Posterior vena cava (tissue), 2 donors: ENCODE measurements at regions not wholly inside any gene's neighbourhood (a gene's known extent, or its start where the extent isn't known, plus 50 kb on each side); places are given as distances from the start of the nearest gene placed in this dataset.

ENCODE experiments used
- DNase-seq: peaks from one replicate; pipeline ENCODE4 v3.0.0-alpha.2; 2020; ENCODE audit warnings: low spot score
- intact Hi-C, 2 donors: fragments of 100-400 bp; cut with DNase I; formaldehyde crosslinking; loops; one replicate each; pipeline versions ENCODE4 v1.14.1 to v1.14.2; 2022 to 2023
- donor health status: DM: yes; HTN: yes; CAD: no.
- donor health status: DM: yes; HTN: yes; CAD: no.

GRCh38 chr4:41420541-41420940 is 117.4 kb upstream of the LIMCH1 start:
- DNase-seq, result no peak
- intact Hi-C loops, result no loop called here

- intact Hi-C loops, result no loop called here
- DNase-seq, result no peak
Observed at GRCh38 chr4:41423117-41423516, 114.8 kb upstream of the LIMCH1 start.

- DNase-seq, result no peak
- intact Hi-C loops, result no loop called here
Observed at GRCh38 chr4:41424522-41424921, 113.4 kb upstream of the LIMCH1 start.

GRCh38 chr4:41425650-41426049 is 112.3 kb upstream of the LIMCH1 start:
- intact Hi-C loops, result no loop called here
- no peak for DNase-seq

- intact Hi-C loops, result no loop called here
- DNase-seq, result no peak
Observed at GRCh38 chr4:41426539-41426938, 111.4 kb upstream of the LIMCH1 start.

GRCh38 chr4:41427306-41427882 is 110.6 kb upstream of the LIMCH1 start:
- no peak for DNase-seq
- intact Hi-C loops, result no loop called here

- intact Hi-C loops, result no loop called here
- no peak for DNase-seq
Observed at GRCh38 chr4:41427931-41428600, 109.9 kb upstream of the LIMCH1 start.

- DNase-seq, result no peak
- intact Hi-C loops, result no loop called here
Observed at GRCh38 chr4:41428601-41429279, 109.2 kb upstream of the LIMCH1 start.

GRCh38 chr4:41429280-41429669 is 108.7 kb upstream of the LIMCH1 start:
- intact Hi-C loops, result no loop called here
- no peak for DNase-seq

- intact Hi-C loops, result no loop called here
Observed at GRCh38 chr4:41430792-41431191, 107.2 kb upstream of the LIMCH1 start.

GRCh38 chr4:41431276-41431675 is 106.7 kb upstream of the LIMCH1 start:
- intact Hi-C loops, result no loop called here
- no peak for DNase-seq

More at GRCh38 chr4:41430792-41431191, 107.2 kb upstream of the LIMCH1 start:
- no peak for DNase-seq

GRCh38 chr4:41432219-41432618 is 105.7 kb upstream of the LIMCH1 start:
- intact Hi-C loops, result no loop called here
- no peak for DNase-seq

GRCh38 chr4:41432881-41433280 is 105.1 kb upstream of the LIMCH1 start:
- no peak for DNase-seq
- intact Hi-C loops, result no loop called here

GRCh38 chr4:41433361-41433760 is 104.6 kb upstream of the LIMCH1 start:
- intact Hi-C loops, result no loop called here
- no peak for DNase-seq

- intact Hi-C loops, result no loop called here
- DNase-seq, result no peak
Observed at GRCh38 chr4:41435510-41435909, 102.4 kb upstream of the LIMCH1 start.

GRCh38 chr4:41436419-41436818 is 101.5 kb upstream of the LIMCH1 start:
- intact Hi-C loops, result no loop called here
- DNase-seq, result no peak

GRCh38 chr4:41437111-41437536 is 100.8 kb upstream of the LIMCH1 start:
- intact Hi-C loops, result no loop called here
- DNase-seq, result no peak

- intact Hi-C loops, result no loop called here
- no peak for DNase-seq
Observed at GRCh38 chr4:41438931-41439297, 99.0 kb upstream of the LIMCH1 start.

GRCh38 chr4:41442810-41443209 is 95.1 kb upstream of the LIMCH1 start:
- intact Hi-C loops, result no loop called here

GRCh38 chr4:41443340-41444079 is 94.4 kb upstream of the LIMCH1 start:
- no peak for DNase-seq
- intact Hi-C loops, result no loop called here

More at GRCh38 chr4:41442810-41443209, 95.1 kb upstream of the LIMCH1 start:
- DNase-seq, result no peak
